H9 (cell line): ENCODE measurements at regions not wholly inside any gene's neighbourhood (a gene's known extent, or its start where the extent isn't known, plus 50 kb on each side); places are given as distances from the start of the nearest gene placed in this dataset.

ENCODE experiments used
- DNase-seq: peaks from one replicate; pipeline ENCODE4 v3.0.0-alpha.2; 2017
- H2AFZ ChIP-seq: one replicate; pipeline ENCODE4 v1.6.1; 2013; ENCODE audit warnings: mild to moderate bottlenecking, low read length, control low read depth, moderate library complexity
- H2AK5ac ChIP-seq: 2 replicates; pipeline ENCODE4 v1.6.1; 2013; ENCODE audit warnings: low read length, control low read depth, mixed read lengths; ENCODE audit not compliant: insufficient read length
- H2BK120ac ChIP-seq: one replicate; pipeline ENCODE4 v1.6.1; 2013; ENCODE audit warnings: low read depth, mild to moderate bottlenecking, low read length, control low read depth, inconsistent platforms; ENCODE audit not compliant: poor library complexity, severe bottlenecking
- H2BK12ac ChIP-seq: 2 replicates; pipeline ENCODE4 v1.6.1; 2013; ENCODE audit warnings: low read length, control low read depth, mixed read lengths, low read depth; ENCODE audit not compliant: insufficient read length
- H2BK15ac ChIP-seq: 2 replicates; pipeline ENCODE4 v1.6.1; 2013; ENCODE audit warnings: low read depth, low read length, control low read depth
- H2BK20ac ChIP-seq: one replicate; pipeline ENCODE4 v1.6.1; 2013; ENCODE audit warnings: low read depth, mild to moderate bottlenecking, low read length, control low read depth, inconsistent platforms; ENCODE audit not compliant: poor library complexity, severe bottlenecking
- H2BK5ac ChIP-seq: 2 replicates; pipeline ENCODE4 v1.6.1; 2013; ENCODE audit warnings: low read length, control low read depth, mixed read lengths; ENCODE audit not compliant: insufficient read length
- H3K14ac ChIP-seq: 2 replicates; pipeline ENCODE4 v1.6.1; 2013; ENCODE audit warnings: low read length, control low read depth; ENCODE audit not compliant: insufficient read depth
- H3K18ac ChIP-seq: 2 replicates; pipeline ENCODE4 v1.6.1; 2013; ENCODE audit warnings: low read depth, mild to moderate bottlenecking, mixed read lengths, low read length, control low read depth; ENCODE audit not compliant: insufficient read length
- H3K23ac ChIP-seq: 2 replicates; pipeline ENCODE4 v1.6.1; 2013; ENCODE audit warnings: low read length, control low read depth, mixed read lengths, low read depth; ENCODE audit not compliant: insufficient read length
- H3K23me2 ChIP-seq: 2 replicates; pipeline ENCODE4 v1.6.1; 2013; ENCODE audit warnings: low read depth, mild to moderate bottlenecking, mixed read lengths, low read length, control low read depth; ENCODE audit not compliant: insufficient read length, poor library complexity, severe bottlenecking
- H3K27ac ChIP-seq: 2 replicates; pipeline ENCODE4 v1.5.1; 2013; ENCODE audit warnings: low read length, control low read depth, mixed read lengths, low read depth; ENCODE audit not compliant: insufficient read length
- H3K27me3 ChIP-seq: 2 replicates; pipeline ENCODE4 v1.6.1; 2013; ENCODE audit warnings: low read length, control low read depth, inconsistent platforms; ENCODE audit not compliant: insufficient read depth
- H3K4ac ChIP-seq: 2 replicates; pipeline ENCODE4 v1.6.1; 2013; ENCODE audit warnings: low read depth, mild to moderate bottlenecking, control low read depth, inconsistent platforms, low read length, moderate library complexity
- H3K4me1 ChIP-seq: 2 replicates; pipeline ENCODE4 v1.6.1; 2013; ENCODE audit warnings: low read length, control low read depth, inconsistent platforms; ENCODE audit not compliant: insufficient read depth
- H3K4me2 ChIP-seq: 2 replicates; pipeline ENCODE4 v1.6.1; 2013; ENCODE audit warnings: low read length, control low read depth, mixed read lengths; ENCODE audit not compliant: insufficient read length, insufficient read depth
- H3K56ac ChIP-seq: 2 replicates; pipeline ENCODE4 v1.6.1; 2013; ENCODE audit warnings: low read depth, mild to moderate bottlenecking, mixed read lengths, low read length, control low read depth; ENCODE audit not compliant: insufficient read length
- H3K79me1 ChIP-seq: 2 replicates; pipeline ENCODE4 v1.6.1; 2013; ENCODE audit warnings: low read depth, mild to moderate bottlenecking, moderate library complexity, low read length, control low read depth, inconsistent platforms; ENCODE audit not compliant: insufficient read depth, poor library complexity, severe bottlenecking
- H3K79me2 ChIP-seq: 2 replicates; pipeline ENCODE4 v1.6.1; 2013; ENCODE audit warnings: low read length, control low read depth, inconsistent platforms; ENCODE audit not compliant: insufficient read depth
- H3K9ac ChIP-seq: 2 replicates; pipeline ENCODE4 v1.6.1; 2013; ENCODE audit warnings: low read length, control low read depth, mixed read lengths; ENCODE audit not compliant: insufficient read length; ENCODE audit errors: extremely low read depth
- H3K9me3 ChIP-seq: one replicate; pipeline ENCODE4 v1.6.1; 2013; ENCODE audit warnings: low read depth, low read length, inconsistent platforms; ENCODE audit not compliant: control insufficient read depth
- H3T11ph ChIP-seq: one replicate; pipeline ENCODE4 v1.6.1; 2013; ENCODE audit warnings: mild to moderate bottlenecking, low read length, control low read depth, inconsistent platforms
- H4K20me1 ChIP-seq: one replicate; pipeline ENCODE4 v1.6.1; 2013; ENCODE audit not compliant: control insufficient read depth, insufficient read length, insufficient read depth
- H4K5ac ChIP-seq: 2 replicates; pipeline ENCODE4 v1.6.1; 2013; ENCODE audit warnings: low read depth, mild to moderate bottlenecking, mixed read lengths, low read length, control low read depth; ENCODE audit not compliant: insufficient read length
- H4K8ac ChIP-seq: replicated peaks from 2 replicates; pipeline ENCODE4 v1.6.1; 2013; ENCODE audit warnings: low read length, control low read depth, mixed read lengths, low read depth; ENCODE audit not compliant: insufficient read length
- H4K91ac ChIP-seq: 2 replicates; pipeline ENCODE4 v1.6.1; 2013; ENCODE audit warnings: low read depth, mild to moderate bottlenecking, moderate library complexity, mixed read lengths, low read length, control low read depth; ENCODE audit not compliant: insufficient read length
- H3K27ac Mint-ChIP-seq, 3 experiments: 2 replicates in 2 of 3; 3 replicates in 1 of 3; pipeline ENCODE4 v1.8.0; 2020 to 2021; ENCODE audit warnings: mixed read lengths in 3 of 3, mild to moderate bottlenecking in 1 of 3, moderate library complexity in 1 of 3
- H3K27me3 Mint-ChIP-seq: 2 replicates; pipeline ENCODE4 v1.8.0; 2021; ENCODE audit warnings: low read depth, mild to moderate bottlenecking, moderate library complexity, mixed read lengths
- H3K36me3 Mint-ChIP-seq, 3 experiments: 2 replicates in 2 of 3; 3 replicates in 1 of 3; pipeline ENCODE4 v1.8.0; 2020 to 2021; ENCODE audit warnings: low read depth in 3 of 3, mixed read lengths in 3 of 3; ENCODE audit not compliant: insufficient read depth in 1 of 3
- H3K4me1 Mint-ChIP-seq, 2 experiments: 2 replicates each; pipeline ENCODE4 v1.8.0; 2020; ENCODE audit warnings: mixed read lengths in 2 of 2
- H3K4me3 Mint-ChIP-seq, 2 experiments: 2 replicates in 1 of 2; 3 replicates in 1 of 2; pipeline ENCODE4 v1.8.0; 2020 to 2021; ENCODE audit warnings: mild to moderate bottlenecking in 2 of 2, mixed read lengths in 2 of 2, moderate library complexity in 1 of 2
- H3K9me3 Mint-ChIP-seq, 2 experiments: 2 replicates in 1 of 2; 3 replicates in 1 of 2; pipeline ENCODE4 v1.8.0; 2020; ENCODE audit warnings: mild to moderate bottlenecking in 2 of 2, mixed read lengths in 2 of 2, moderate library complexity in 1 of 2
- WGBS: extraction: QIAGEN DNeasy Blood & Tissue Kit; methylation state at CpG from one replicate; pipeline ENCODE4 v1.1.7; 2013; ENCODE audit warnings: missing lambda C conversion rate, low lambda C conversion rate, mixed read lengths; ENCODE audit not compliant: insufficient read length; ENCODE audit errors: extremely low coverage; 5-methylcytosine and 5-hydroxymethylcytosine counted together
- TF ChIP-seq, protein P1 (sequence below): fragments of 200-600 bp; sonication (generic); conservative IDR thresholded peaks from 3 replicates; pipeline ENCODE4 v1.8.0; 2021; ENCODE audit warnings: antibody characterized with exemption, mild to moderate bottlenecking

DNA sequence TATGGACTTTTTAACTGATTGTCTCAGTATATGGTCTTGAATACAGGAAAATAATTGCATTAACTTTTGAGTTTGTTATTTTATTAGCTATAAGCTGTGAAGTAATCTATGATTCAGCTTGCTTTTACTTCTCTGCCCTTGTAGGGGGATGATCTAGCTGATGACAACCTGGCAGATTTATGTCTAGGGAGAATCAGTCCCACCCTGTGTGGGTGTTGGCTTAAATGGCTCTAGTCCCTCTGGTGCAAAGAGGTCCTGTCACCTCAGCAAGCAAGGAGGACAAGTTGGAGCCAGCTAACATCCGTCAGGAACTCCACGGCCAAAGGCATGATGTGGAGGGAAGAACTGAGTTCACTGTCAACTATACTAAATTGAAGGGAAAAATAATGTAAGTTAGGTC, 495.3 kb downstream of the BMP2 start:
- H3K56ac ChIP-seq: no peak overlapping the region
- H2BK12ac ChIP-seq: no peak overlapping the region
- H2AK5ac ChIP-seq: no peak overlapping the region
- H4K5ac ChIP-seq: no peak overlapping the region
- H3K9ac ChIP-seq: no peak overlapping the region
- H3K14ac ChIP-seq: no peak overlapping the region
- H2AFZ ChIP-seq: no peak overlapping the region
- Mint-ChIP-seq H3K9me3 (peaks cover 0 to 4% of the 10 kb centered on the region in 2 experiments; a peak in 1 of 5 replicates), H3K4me1 (0 out of 4 replicates have a peak, but pooled peaks cover 0 to 2% of the 10 kb centered on the region in 2 experiments), H3K27me3 (no peaks in the 10 kb centered on the region), H3K4me3 (no peak overlapping the region), H3K27ac (no peak overlapping the region), H3K36me3 (no peaks in the 10 kb centered on the region; a peak in 1 of 7 replicates)
- H3K23me2 ChIP-seq: no peaks in the 10 kb centered on the region
- H3K23ac ChIP-seq: no peak overlapping the region
- no peak overlapping the region for H4K8ac ChIP-seq
- no peaks in the 10 kb centered on the region for H4K20me1 ChIP-seq
- no peak overlapping the region for H2BK15ac ChIP-seq
- no CpG with 5 or more reads among the region's 2 CpGs for WGBS
- no peaks in the 10 kb centered on the region for H3K79me2 ChIP-seq
- DNase-seq: no peak
- no peak overlapping the region for H4K91ac ChIP-seq
- H3K18ac ChIP-seq: no peak overlapping the region
- no peak overlapping the region for H2BK120ac ChIP-seq
- TF ChIP-seq, protein P1, sequence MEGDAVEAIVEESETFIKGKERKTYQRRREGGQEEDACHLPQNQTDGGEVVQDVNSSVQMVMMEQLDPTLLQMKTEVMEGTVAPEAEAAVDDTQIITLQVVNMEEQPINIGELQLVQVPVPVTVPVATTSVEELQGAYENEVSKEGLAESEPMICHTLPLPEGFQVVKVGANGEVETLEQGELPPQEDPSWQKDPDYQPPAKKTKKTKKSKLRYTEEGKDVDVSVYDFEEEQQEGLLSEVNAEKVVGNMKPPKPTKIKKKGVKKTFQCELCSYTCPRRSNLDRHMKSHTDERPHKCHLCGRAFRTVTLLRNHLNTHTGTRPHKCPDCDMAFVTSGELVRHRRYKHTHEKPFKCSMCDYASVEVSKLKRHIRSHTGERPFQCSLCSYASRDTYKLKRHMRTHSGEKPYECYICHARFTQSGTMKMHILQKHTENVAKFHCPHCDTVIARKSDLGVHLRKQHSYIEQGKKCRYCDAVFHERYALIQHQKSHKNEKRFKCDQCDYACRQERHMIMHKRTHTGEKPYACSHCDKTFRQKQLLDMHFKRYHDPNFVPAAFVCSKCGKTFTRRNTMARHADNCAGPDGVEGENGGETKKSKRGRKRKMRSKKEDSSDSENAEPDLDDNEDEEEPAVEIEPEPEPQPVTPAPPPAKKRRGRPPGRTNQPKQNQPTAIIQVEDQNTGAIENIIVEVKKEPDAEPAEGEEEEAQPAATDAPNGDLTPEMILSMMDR: no peak
- no peak overlapping the region for H3K4ac ChIP-seq
- no peaks in the 10 kb centered on the region for H3K4me1 ChIP-seq
- no peak overlapping the region for H2BK5ac ChIP-seq
- H3K27me3 ChIP-seq: no peaks in the 10 kb centered on the region
- H3K79me1 ChIP-seq: no peaks in the 10 kb centered on the region
- H3K4me2 ChIP-seq: no peak overlapping the region
- no peak overlapping the region for H3T11ph ChIP-seq
- H3K27ac ChIP-seq: no peak overlapping the region
- H3K9me3 ChIP-seq: no peaks in the 10 kb centered on the region
- H2BK20ac ChIP-seq: no peak overlapping the region
